K562 (cell line): ENCODE measurements at regions not wholly inside any gene's neighbourhood (a gene's known extent, or its start where the extent isn't known, plus 50 kb on each side); places are given as distances from the start of the nearest gene placed in this dataset.

ENCODE experiments used
- ATAC-seq: fragments of 200-7000 bp; cut with Tn5 transposase; 3 replicates; pipeline ENCODE4 v1.9.1; 2020; ENCODE audit warnings: moderate library complexity
- BruUV-seq: library from RNA; stranded (reverse); fragments of 400-500 nt; replicated peaks from 2 replicates; lab custom pipeline; 2021; lab: Mats Ljungman, UMichigan
- CTCF ChIA-PET: fragments of 300-600 bp; formaldehyde crosslinking; extraction: SDS; loops from one replicate; lab custom pipeline; 2021; ENCODE audit warnings: low intra/inter-chr PET ratio; lab: Yijun Ruan, JAX
- POLR2A ChIA-PET: fragments of 300-600, 350-650 bp; sonication (Branson Sonifier 250); formaldehyde crosslinking; extraction: SDS; loops from one replicate; lab custom pipeline; 2021; ENCODE audit warnings: antibody characterized with exemption, inconsistent platforms; lab: Yijun Ruan, JAX
- DNase-seq, 4 experiments: peaks; one replicate each; pipeline versions ENCODE4 v3.0.0 to v3.0.0-alpha.2; 2011 to 2018; ENCODE audit warnings: low spot score in 3 of 4, mixed read lengths in 3 of 4; ENCODE audit errors: extremely low read depth in 1 of 4
- FAIRE-seq: peaks from 2 replicates; lab custom pipeline; 2011; peaks lifted over from hg19 to GRCh38; lab: Jason Lieb, UNC
- H2AFZ ChIP-seq: 2 replicates; pipeline ENCODE4 v1.6.0; 2011; ENCODE audit warnings: low read depth, low read length, control low read depth, inconsistent platforms
- H3K27ac ChIP-seq: fragments of 200-600 bp; 3 replicates; pipeline ENCODE4 v1.8.0; 2011; ENCODE audit warnings: low read depth, mild to moderate bottlenecking, control low read depth, inconsistent platforms, low read length, moderate library complexity, mixed read lengths; ENCODE audit errors: extremely low read depth
- H3K27me3 ChIP-seq, 2 experiments: fragments of 300-600 bp in 1 of 2; 2 replicates in 1 of 2; 3 replicates in 1 of 2; pipeline versions ENCODE4 v1.6.0 to v1.8.0; 2011; ENCODE audit warnings: inconsistent platforms in 2 of 2, low read length in 2 of 2, mild to moderate bottlenecking in 1 of 2, mixed read lengths in 1 of 2, moderate library complexity in 1 of 2; ENCODE audit not compliant: control insufficient read depth in 2 of 2, insufficient read depth in 2 of 2
- H3K36me3 ChIP-seq: fragments of 300-600 bp; 3 replicates; pipeline ENCODE4 v1.8.0; 2011; ENCODE audit warnings: mild to moderate bottlenecking, low read length, inconsistent platforms; ENCODE audit not compliant: control insufficient read depth, insufficient read depth
- H3K4me1 ChIP-seq, 2 experiments: fragments of 200-600 bp in 1 of 2; replicated peaks in 1 of 2; 2 replicates in 1 of 2; 3 replicates in 1 of 2; pipeline versions ENCODE4 v1.5.1 to v1.8.0; 2011; ENCODE audit warnings: inconsistent platforms in 2 of 2, low read length in 2 of 2, mild to moderate bottlenecking in 1 of 2, mixed read lengths in 1 of 2, moderate library complexity in 1 of 2; ENCODE audit not compliant: control insufficient read depth in 2 of 2, insufficient read depth in 2 of 2
- H3K4me2 ChIP-seq: 2 replicates; pipeline ENCODE4 v1.6.1; 2011; ENCODE audit warnings: low read length, control low read depth, inconsistent platforms, mixed read lengths; ENCODE audit not compliant: insufficient read depth
- H3K4me3 ChIP-seq: fragments of 200-600 bp; sonication (generic), shearing (Covaris generic); 2 replicates; pipeline ENCODE4 v1.5.1; 2016; ENCODE audit warnings: control low read depth, inconsistent platforms
- H3K79me2 ChIP-seq: fragments of 200-600 bp; 3 replicates; pipeline ENCODE4 v1.8.0; 2011; ENCODE audit warnings: low read length, inconsistent platforms; ENCODE audit not compliant: control insufficient read depth, insufficient read depth
- H3K9ac ChIP-seq, 2 experiments: 2 replicates each; pipeline versions ENCODE4 v1.6.0 to v1.6.1; 2011; ENCODE audit warnings: low read depth in 2 of 2, low read length in 2 of 2, control low read depth in 1 of 2, inconsistent platforms in 1 of 2, mild to moderate bottlenecking in 1 of 2, mixed read lengths in 1 of 2; ENCODE audit not compliant: insufficient read depth in 1 of 2
- H3K9me1 ChIP-seq: one replicate; pipeline ENCODE4 v1.6.0; 2011; ENCODE audit warnings: inconsistent platforms, mild to moderate bottlenecking, low read length, moderate library complexity; ENCODE audit not compliant: control insufficient read depth, insufficient read depth
- H3K9me3 ChIP-seq: replicated peaks from 2 replicates; pipeline ENCODE4 v1.5.1; 2011; ENCODE audit warnings: low read depth, low read length, inconsistent platforms; ENCODE audit not compliant: control insufficient read depth, insufficient read depth
- H4K20me1 ChIP-seq: replicated peaks from 2 replicates; pipeline ENCODE4 v1.6.1; 2011; ENCODE audit warnings: low read length, inconsistent platforms, mixed read lengths; ENCODE audit not compliant: control insufficient read depth, insufficient read depth
- ARID4B ChIP-seq: sonication (generic); formaldehyde crosslinking; IDR thresholded peaks from 2 replicates; pipeline ENCODE4 v1.8.0; 2022; ENCODE audit warnings: mild to moderate bottlenecking, missing genetic modification reagents
- CBFA2T3 ChIP-seq: fragments of 450-650 bp; IDR thresholded peaks from 2 replicates; pipeline ENCODE4 v1.6.1; 2017
- HMGXB4 ChIP-seq: sonication (generic); formaldehyde crosslinking; IDR thresholded peaks from 2 replicates; pipeline ENCODE4 v1.8.1; 2023; ENCODE audit warnings: mild to moderate bottlenecking, missing genetic modification reagents
- KLF10 ChIP-seq: fragments of 250-450 bp; sonication (Bioruptor Pico); IDR thresholded peaks from 2 replicates; pipeline ENCODE4 v1.6.1; 2021; ENCODE audit warnings: matching md5 sums
- POLR2AphosphoS5 ChIP-seq: IDR thresholded peaks from 2 replicates; pipeline ENCODE4 v1.6.1; 2011; ENCODE audit warnings: mild to moderate bottlenecking, low read depth, low read length, moderate library complexity; ENCODE audit not compliant: control insufficient read depth, insufficient read depth
- PRPF4 ChIP-seq: fragments of 200-400 bp; formaldehyde crosslinking; IDR thresholded peaks from one replicate; pipeline ENCODE4 v1.6.1; 2017; ENCODE audit warnings: low read length, low read depth, mild to moderate bottlenecking; ENCODE audit not compliant: insufficient read depth, poor library complexity, severe bottlenecking
- STAT5B ChIP-seq: fragments of 250-450 bp; sonication (Bioruptor Pico); IDR thresholded peaks from 2 replicates; pipeline ENCODE4 v1.8.0; 2021; ENCODE audit warnings: mild to moderate bottlenecking, inconsistent platforms
- ZNF217 ChIP-seq: sonication (generic); formaldehyde crosslinking; IDR thresholded peaks from 2 replicates; pipeline ENCODE4 v1.8.0; 2022; ENCODE audit warnings: mild to moderate bottlenecking, missing genetic modification reagents
- ZNF644 ChIP-seq: fragments of 200-800 bp; sonication (Bioruptor generic); IDR thresholded peaks from 2 replicates; pipeline ENCODE4 v1.6.1; 2016; ENCODE audit warnings: low read depth, missing genetic modification characterization, missing compliant biosample characterization
- WGBS: fragments of 100-300 bp; shearing (Covaris generic); methylation state at CpG from one replicate; pipeline ENCODE4 v1.1.6; 2016; ENCODE audit warnings: low coverage, mixed read lengths; ENCODE audit not compliant: insufficient coverage; ENCODE audit errors: missing lambda C conversion rate; 5-methylcytosine and 5-hydroxymethylcytosine counted together
- in situ Hi-C: fragments of 300-500 bp; cut with MboI; formaldehyde crosslinking; loops from 4 replicates; pipeline ENCODE4 v1.15.0; 2018; ENCODE audit warnings: inconsistent platforms, mixed read lengths
- intact Hi-C: fragments of 100-400 bp; cut with micrococcal nuclease; formaldehyde crosslinking; loops from 2 replicates; pipeline ENCODE4 v1.14.2; 2022

DNA sequence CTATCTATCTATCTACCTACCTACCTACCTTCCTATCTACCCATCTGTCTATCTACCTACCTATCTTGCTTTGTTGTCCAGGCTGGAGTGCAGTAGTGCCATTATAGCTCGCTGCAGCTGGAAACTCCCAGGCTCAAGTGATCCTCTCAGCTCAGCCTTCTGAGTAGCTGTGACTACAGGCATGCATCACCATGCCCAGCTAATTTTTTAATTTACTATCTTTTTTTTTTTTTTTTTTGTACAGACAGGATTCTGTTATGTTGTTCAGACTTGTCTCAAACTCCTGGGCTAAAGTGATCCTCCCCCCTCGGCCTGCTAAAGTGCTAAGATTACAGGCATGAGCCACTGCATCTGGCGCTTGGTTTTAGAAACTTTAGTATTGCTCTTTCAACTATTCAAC is 762.4 kb downstream of the SLC6A15 start:
- H3K9me1 ChIP-seq = no peaks in the 10 kb centered on the region
- ChIA-PET CTCF (no interaction called here), POLR2A (no interaction called here)
- intact Hi-C loops = no loop called here
- no peaks in the 10 kb centered on the region for H3K36me3 ChIP-seq
- H3K9ac ChIP-seq = no peak overlapping the region
- H3K79me2 ChIP-seq = no peaks in the 10 kb centered on the region
- H3K27ac ChIP-seq = no peak overlapping the region
- 4% methylated on average over 3 of the region's 3 CpGs for WGBS
- ATAC-seq = no peak
- H3K27me3 ChIP-seq = no peaks in the 10 kb centered on the region
- no peak overlapping the region for H3K4me2 ChIP-seq
- no peaks in the 10 kb centered on the region for H4K20me1 ChIP-seq
- no peaks in the 10 kb centered on the region for H3K4me1 ChIP-seq
- no TSS peak for BruUV-seq
- H3K9me3 ChIP-seq = no peaks in the 10 kb centered on the region
- no peak overlapping the region for H3K4me3 ChIP-seq
- FAIRE-seq = no peak
- no peak for DNase-seq
- no peak overlapping the region for H2AFZ ChIP-seq
- in situ Hi-C loops = no loop called here
- no peak for TF ChIP-seq ARID4B
- TF ChIP-seq ZNF644 = no peak
- no peak for TF ChIP-seq HMGXB4 (CRISPR knock-in tag)
- no peak for TF ChIP-seq CBFA2T3
- TF ChIP-seq STAT5B (CRISPR knock-in tag) = no peak
- no peak for TF ChIP-seq PRPF4
- no peak for TF ChIP-seq KLF10 (CRISPR knock-in tag)
- no peak for TF ChIP-seq POLR2AphosphoS5
- no peak for TF ChIP-seq ZNF217 (CRISPR knock-in tag)
